ENCODE measurements at regions not wholly inside any gene's neighbourhood (a gene's known extent, or its start where the extent isn't known, plus 50 kb on each side); places are given as distances from the start of the nearest gene placed in this dataset.

- no peak for TF ChIP-seq POLR2A (IDR thresholded peaks at IDR 0.05)
- peak; percentile 13 to 59 (median 37) for TF ChIP-seq CTCF (IDR thresholded peaks at IDR 0.05)
Measured at GRCh38 chr21:38669186-38669585, 136.5 kb upstream of the ETS2 start.
